ENCODE measurements at regions not wholly inside any gene's neighbourhood (a gene's known extent, or its start where the extent isn't known, plus 50 kb on each side); places are given as distances from the start of the nearest gene placed in this dataset.

DNA sequence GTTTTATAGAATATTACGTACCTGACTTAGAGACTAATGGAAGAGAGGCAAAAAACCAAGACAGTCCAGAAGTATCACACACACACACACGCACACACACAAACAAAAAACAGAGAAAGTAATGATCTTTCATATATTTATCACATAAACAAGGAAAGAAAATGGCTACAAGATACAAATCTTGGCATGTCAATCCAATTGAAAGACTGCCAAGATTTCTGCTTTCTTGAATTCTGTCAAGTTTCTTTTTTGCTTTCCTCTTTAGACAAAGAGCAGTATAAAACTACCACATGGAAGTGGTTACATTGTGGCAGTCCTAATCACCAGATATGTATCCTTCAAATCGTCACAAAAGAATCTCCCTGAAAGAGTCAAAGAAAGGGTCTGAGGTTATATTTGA is 2097.4 kb upstream of the AGA start:
- Histone ChIP-seq H3K9me3 (ENCODE audit: control insufficient read depth in 2 of 2, low read length in 2 of 2) (peaks cover 0 to 4% of the 10 kb centered on the region in 2 experiments), H3K27ac (ENCODE audit: insufficient read depth, low read length, poor library complexity, severe bottlenecking) (no peak overlapping the region), H3K36me3 (ENCODE audit: control insufficient read depth, insufficient read depth, low read length) (no peaks in the 10 kb centered on the region), H3K4me1 (ENCODE audit: control insufficient read depth, insufficient read depth, low read length, poor library complexity, severe bottlenecking) (no peaks in the 10 kb centered on the region), H3K4me3 (ENCODE audit: low read depth, low read length) (no peak overlapping the region), H3K27me3 (ENCODE audit: control insufficient read depth, insufficient read depth, low read length) (no peaks in the 10 kb centered on the region)
- ATAC-seq (ENCODE audit: low read depth in 2 of 2) (no peak), DNase-seq (no peak)
- Mint-ChIP-seq H3K36me3 (no peaks in the 10 kb centered on the region), H3K4me1 (no peaks in the 10 kb centered on the region), H3K4me3 (no peak overlapping the region), H3K27me3 (no peaks in the 10 kb centered on the region), H3K27ac (no peak overlapping the region), H3K9me3 (peaks cover 2 to 20% (median 5%) of the 10 kb centered on the region in 7 donors)

DNA sequence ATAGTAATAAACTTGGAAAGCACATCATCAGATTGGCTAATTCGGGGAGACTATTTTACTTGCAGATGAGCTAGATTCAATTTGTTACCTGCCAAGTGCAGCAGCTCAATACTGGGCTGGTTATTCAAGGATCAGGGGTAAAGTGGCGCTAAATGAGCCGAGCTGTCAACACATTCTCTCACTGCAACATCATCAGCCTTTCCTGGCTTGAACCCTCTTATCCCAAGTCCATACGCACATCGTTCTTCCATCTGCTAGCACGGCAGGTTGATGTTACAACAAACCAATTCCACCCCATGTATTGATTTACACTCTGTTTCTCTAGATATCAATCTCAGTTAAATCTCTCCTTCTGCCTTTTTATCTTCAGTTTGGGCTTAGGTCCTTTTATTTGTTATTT is 2101.5 kb upstream of the AGA start:
- Histone ChIP-seq H3K36me3 (ENCODE audit: control insufficient read depth, insufficient read depth, low read length) (no peaks in the 10 kb centered on the region), H3K4me1 (ENCODE audit: control insufficient read depth, insufficient read depth, low read length, poor library complexity, severe bottlenecking) (no peaks in the 10 kb centered on the region), H3K27me3 (ENCODE audit: control insufficient read depth, insufficient read depth, low read length) (no peaks in the 10 kb centered on the region), H3K27ac (ENCODE audit: insufficient read depth, low read length, poor library complexity, severe bottlenecking) (no peak overlapping the region), H3K4me3 (ENCODE audit: low read depth, low read length) (no peak overlapping the region), H3K9me3 (ENCODE audit: control insufficient read depth in 2 of 2, low read length in 2 of 2) (peaks cover 0 to 4% of the 10 kb centered on the region in 2 experiments)
- H3K9me3 Mint-ChIP-seq, result peaks cover 5 to 28% (median 9%) of the 10 kb centered on the region in 7 donors
- DNase-seq, result no peak
- no peaks in the 10 kb centered on the region for H3K36me3 Mint-ChIP-seq
- no peak overlapping the region for H3K27ac Mint-ChIP-seq
- H3K4me3 Mint-ChIP-seq, result no peak overlapping the region
- H3K4me1 Mint-ChIP-seq, result no peaks in the 10 kb centered on the region
- no peak for ATAC-seq (ENCODE audit: low read depth in 2 of 2)
- H3K27me3 Mint-ChIP-seq, result no peaks in the 10 kb centered on the region

DNA sequence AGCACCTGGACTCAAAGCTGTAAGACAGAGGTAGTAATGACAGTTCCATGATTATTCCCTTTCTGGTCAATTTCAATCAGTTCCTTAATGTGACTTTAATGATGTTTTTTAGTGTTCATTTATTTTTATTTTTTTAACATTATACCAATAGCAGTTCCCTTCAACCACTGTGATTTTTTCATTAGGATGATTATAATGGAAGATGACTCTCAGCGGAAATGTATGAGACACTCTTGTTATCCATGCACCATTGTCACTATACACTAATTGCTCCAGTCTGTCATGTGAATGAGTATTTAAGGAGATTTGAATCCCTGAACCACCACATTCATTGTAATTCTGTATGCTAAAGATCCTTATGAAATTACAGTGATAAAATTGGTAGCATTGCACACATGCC is 2102.3 kb upstream of the AGA start:
- H3K36me3 Mint-ChIP-seq, result no peaks in the 10 kb centered on the region
- no peak overlapping the region for H3K27ac Mint-ChIP-seq
- no peak for ATAC-seq (ENCODE audit: low read depth in 2 of 2)
- no peak overlapping the region for H3K27ac ChIP-seq (ENCODE audit: insufficient read depth, low read length, poor library complexity, severe bottlenecking)
- H3K4me1 ChIP-seq (ENCODE audit: control insufficient read depth, insufficient read depth, low read length, poor library complexity, severe bottlenecking), result no peaks in the 10 kb centered on the region
- H3K9me3 Mint-ChIP-seq, result peaks cover 5 to 26% (median 8%) of the 10 kb centered on the region in 7 donors
- no peak overlapping the region for H3K4me3 ChIP-seq (ENCODE audit: low read depth, low read length)
- H3K27me3 Mint-ChIP-seq, result no peaks in the 10 kb centered on the region
- no peaks in the 10 kb centered on the region for H3K4me1 Mint-ChIP-seq
- no peaks in the 10 kb centered on the region for H3K36me3 ChIP-seq (ENCODE audit: control insufficient read depth, insufficient read depth, low read length)
- H3K9me3 ChIP-seq (ENCODE audit: control insufficient read depth in 2 of 2, low read length in 2 of 2), result peaks cover 0 to 4% of the 10 kb centered on the region in 2 experiments
- H3K4me3 Mint-ChIP-seq, result no peak overlapping the region
- no peak for DNase-seq
- H3K27me3 ChIP-seq (ENCODE audit: control insufficient read depth, insufficient read depth, low read length), result no peaks in the 10 kb centered on the region

DNA sequence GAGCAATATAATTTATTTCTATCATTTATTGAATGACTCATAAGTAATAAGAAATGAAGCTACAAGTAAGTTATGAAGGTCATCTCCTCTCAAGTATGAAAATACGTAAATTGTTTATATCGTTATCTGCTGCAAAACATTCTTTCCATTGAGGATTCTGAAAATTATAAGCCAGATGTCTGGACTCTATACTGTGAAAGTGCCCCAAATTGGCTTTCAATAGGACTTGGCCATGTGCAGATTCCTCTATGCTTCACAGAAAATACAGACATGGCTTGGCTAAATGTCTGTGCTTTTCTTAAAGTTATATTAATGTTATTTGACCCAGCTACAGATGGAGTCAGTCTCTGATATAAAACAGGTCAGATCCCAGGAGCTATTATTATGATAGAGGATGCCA is 2109.9 kb upstream of the AGA start:
- ATAC-seq (ENCODE audit: low read depth in 2 of 2), result no peak
- Mint-ChIP-seq H3K9me3 (peaks cover 0 to 25% (median 6%) of the 10 kb centered on the region in 7 donors), H3K36me3 (no peaks in the 10 kb centered on the region), H3K27me3 (no peaks in the 10 kb centered on the region), H3K4me1 (no peaks in the 10 kb centered on the region), H3K27ac (no peak overlapping the region), H3K4me3 (no peak overlapping the region)
- H3K4me3 ChIP-seq (ENCODE audit: low read depth, low read length), result no peak overlapping the region
- H3K27ac ChIP-seq (ENCODE audit: insufficient read depth, low read length, poor library complexity, severe bottlenecking), result no peak overlapping the region
- no peaks in the 10 kb centered on the region for H3K4me1 ChIP-seq (ENCODE audit: control insufficient read depth, insufficient read depth, low read length, poor library complexity, severe bottlenecking)
- peaks cover 0 to 7% of the 10 kb centered on the region in 2 experiments for H3K9me3 ChIP-seq (ENCODE audit: control insufficient read depth in 2 of 2, low read length in 2 of 2)
- no peaks in the 10 kb centered on the region for H3K36me3 ChIP-seq (ENCODE audit: control insufficient read depth, insufficient read depth, low read length)
- no peaks in the 10 kb centered on the region for H3K27me3 ChIP-seq (ENCODE audit: control insufficient read depth, insufficient read depth, low read length)
- DNase-seq, result no peak

DNA sequence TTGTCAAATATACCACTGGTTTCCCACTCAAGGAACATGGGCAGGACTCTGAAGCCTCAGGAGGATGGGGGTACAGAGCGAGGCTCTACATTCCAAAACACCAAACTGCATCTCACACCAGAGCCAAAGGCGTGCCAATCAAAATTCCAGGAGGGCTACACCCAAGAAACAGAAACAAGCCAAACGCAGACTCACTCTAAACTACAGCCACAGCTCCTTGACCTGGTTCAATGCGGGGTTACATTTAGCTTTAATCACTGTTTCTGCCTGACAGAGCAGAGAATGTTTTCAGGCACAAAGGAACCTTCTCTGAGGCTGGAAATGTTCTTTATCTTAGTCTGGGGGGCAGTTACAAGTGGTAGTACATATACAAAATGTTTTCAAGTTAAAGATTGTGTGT is 2121.5 kb upstream of the AGA start:
- no peak for DNase-seq
- peaks cover 0 to 45% (median 11%) of the 10 kb centered on the region in 7 donors for H3K9me3 Mint-ChIP-seq
- H3K27me3 Mint-ChIP-seq, result no peaks in the 10 kb centered on the region

DNA sequence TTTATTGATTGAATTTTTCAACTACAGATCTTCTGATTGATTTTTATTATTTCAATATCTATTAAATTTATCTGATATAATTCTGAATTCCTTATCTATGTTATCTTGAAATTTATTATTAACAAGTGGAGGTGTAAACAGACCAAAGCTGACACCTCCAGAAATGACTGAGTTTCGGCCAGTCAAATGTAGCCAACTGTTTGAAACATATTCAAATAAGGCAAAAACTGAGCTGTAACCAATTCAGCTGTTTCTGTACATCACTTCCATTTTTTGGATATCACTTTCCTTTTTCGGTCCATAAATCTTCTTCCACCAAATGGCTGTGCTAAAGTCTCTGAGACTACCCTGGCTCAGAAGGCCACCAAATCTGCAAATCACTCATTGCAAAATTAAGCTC is 2127.3 kb upstream of the AGA start:
- peaks cover 0 to 35% (median 14%) of the 10 kb centered on the region in 7 donors for H3K9me3 Mint-ChIP-seq
- no peaks in the 10 kb centered on the region for H3K36me3 Mint-ChIP-seq
- Histone ChIP-seq H3K9me3 (ENCODE audit: control insufficient read depth in 2 of 2, low read length in 2 of 2) (peaks cover 5 to 12% of the 10 kb centered on the region in 2 experiments), H3K27me3 (ENCODE audit: control insufficient read depth, insufficient read depth, low read length) (no peaks in the 10 kb centered on the region), H3K4me1 (ENCODE audit: control insufficient read depth, insufficient read depth, low read length, poor library complexity, severe bottlenecking) (no peaks in the 10 kb centered on the region), H3K4me3 (ENCODE audit: low read depth, low read length) (no peak overlapping the region), H3K27ac (ENCODE audit: insufficient read depth, low read length, poor library complexity, severe bottlenecking) (no peak overlapping the region), H3K36me3 (ENCODE audit: control insufficient read depth, insufficient read depth, low read length) (no peaks in the 10 kb centered on the region)
- no peaks in the 10 kb centered on the region for H3K27me3 Mint-ChIP-seq
- ATAC-seq (ENCODE audit: low read depth in 2 of 2), result no peak
- H3K4me1 Mint-ChIP-seq, result no peaks in the 10 kb centered on the region
- no peak overlapping the region for H3K4me3 Mint-ChIP-seq
- no peak overlapping the region for H3K27ac Mint-ChIP-seq
- DNase-seq, result no peak

More for the DNA sequence above, 2121.5 kb upstream of the AGA start:
- no peak overlapping the region for H3K4me3 Mint-ChIP-seq
- no peaks in the 10 kb centered on the region for H3K36me3 ChIP-seq (ENCODE audit: control insufficient read depth, insufficient read depth, low read length)
- H3K27ac ChIP-seq (ENCODE audit: insufficient read depth, low read length, poor library complexity, severe bottlenecking), result no peak overlapping the region
- no peak overlapping the region for H3K27ac Mint-ChIP-seq
- H3K4me1 Mint-ChIP-seq, result peaks cover 0 to 4% (median 1%) of the 10 kb centered on the region in 4 donors
- H3K9me3 ChIP-seq (ENCODE audit: control insufficient read depth in 2 of 2, low read length in 2 of 2), result peaks cover 5 to 6% of the 10 kb centered on the region in 2 experiments
- no peaks in the 10 kb centered on the region for H3K4me1 ChIP-seq (ENCODE audit: control insufficient read depth, insufficient read depth, low read length, poor library complexity, severe bottlenecking)
- no peaks in the 10 kb centered on the region for H3K36me3 Mint-ChIP-seq
- H3K27me3 ChIP-seq (ENCODE audit: control insufficient read depth, insufficient read depth, low read length), result no peaks in the 10 kb centered on the region
- no peak for ATAC-seq (ENCODE audit: low read depth in 2 of 2)
- no peak overlapping the region for H3K4me3 ChIP-seq (ENCODE audit: low read depth, low read length)

DNA sequence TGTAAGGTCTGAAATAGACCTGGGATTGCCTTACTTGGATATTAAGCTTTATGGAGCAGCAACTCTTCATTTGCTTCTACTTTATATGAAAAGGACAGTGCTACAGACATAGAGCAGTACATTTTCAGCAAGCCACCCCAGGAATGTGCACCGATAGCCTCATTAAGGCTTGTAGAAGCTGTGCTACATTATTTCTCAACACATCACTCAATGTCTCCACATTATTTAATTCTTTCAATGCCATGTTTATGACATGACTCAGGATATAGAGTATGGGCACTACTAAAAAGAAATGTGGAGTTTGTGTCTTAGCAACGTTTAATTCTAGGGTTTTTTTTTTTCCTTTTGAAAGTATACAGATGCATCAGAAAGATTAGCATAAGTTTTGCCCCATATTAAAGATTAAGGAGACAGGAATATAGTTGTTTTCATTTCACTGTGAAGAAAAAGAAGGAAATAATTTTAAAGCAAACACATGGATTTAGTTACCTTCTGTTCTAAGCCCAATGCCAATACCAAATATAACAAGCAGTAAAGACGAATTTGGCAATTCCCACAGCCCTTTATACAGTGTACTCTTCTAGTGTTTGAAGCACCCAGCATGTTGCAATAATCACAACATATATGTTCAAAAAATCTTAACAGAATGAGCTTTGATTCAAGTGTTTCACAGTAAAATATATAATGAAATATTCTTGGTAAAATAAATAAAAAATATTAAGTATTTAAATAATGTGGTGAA is 2140.1 kb upstream of the AGA start:
- Histone ChIP-seq H3K36me3 (ENCODE audit: control insufficient read depth, insufficient read depth, low read length) (no peaks in the 10 kb centered on the region), H3K27me3 (ENCODE audit: control insufficient read depth, insufficient read depth, low read length) (no peaks in the 10 kb centered on the region), H3K9me3 (ENCODE audit: control insufficient read depth in 2 of 2, low read length in 2 of 2) (peaks cover 0 to 6% of the 10 kb centered on the region in 2 experiments), H3K4me1 (ENCODE audit: control insufficient read depth, insufficient read depth, low read length, poor library complexity, severe bottlenecking) (no peaks in the 10 kb centered on the region), H3K27ac (ENCODE audit: insufficient read depth, low read length, poor library complexity, severe bottlenecking) (no peak overlapping the region), H3K4me3 (ENCODE audit: low read depth, low read length) (no peak overlapping the region)
- Mint-ChIP-seq H3K4me1 (no peaks in the 10 kb centered on the region), H3K4me3 (no peak overlapping the region), H3K27me3 (no peaks in the 10 kb centered on the region), H3K9me3 (peaks cover 0 to 11% (median 6%) of the 10 kb centered on the region in 7 donors), H3K36me3 (no peaks in the 10 kb centered on the region), H3K27ac (no peak overlapping the region)
- no peak for ATAC-seq (ENCODE audit: low read depth in 2 of 2)
- no peak for DNase-seq

DNA sequence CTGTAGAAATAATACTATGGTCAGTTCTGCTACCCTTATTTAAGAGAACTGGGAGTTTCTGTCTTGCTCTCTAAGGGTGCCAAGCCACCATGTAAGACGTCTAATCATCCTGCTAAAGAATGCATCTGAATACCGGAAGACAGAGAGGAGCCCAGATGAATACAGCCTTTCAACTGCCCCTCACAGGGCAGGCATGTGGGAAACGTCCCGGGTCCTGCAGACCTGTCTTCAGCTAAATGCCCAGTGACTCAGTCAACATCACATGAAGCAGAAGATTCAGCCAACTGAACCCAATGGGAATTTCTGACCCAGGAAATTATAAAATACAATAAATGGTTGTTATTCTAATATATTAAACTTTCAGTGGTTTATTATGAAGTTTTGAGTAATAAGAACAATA is 2141.0 kb upstream of the AGA start:
- ATAC-seq (ENCODE audit: low read depth in 2 of 2) (no peak), DNase-seq (no peak)
- Histone ChIP-seq H3K9me3 (ENCODE audit: control insufficient read depth in 2 of 2, low read length in 2 of 2) (peaks cover 0 to 6% of the 10 kb centered on the region in 2 experiments), H3K4me3 (ENCODE audit: low read depth, low read length) (no peak overlapping the region), H3K27me3 (ENCODE audit: control insufficient read depth, insufficient read depth, low read length) (no peaks in the 10 kb centered on the region), H3K36me3 (ENCODE audit: control insufficient read depth, insufficient read depth, low read length) (no peaks in the 10 kb centered on the region), H3K27ac (ENCODE audit: insufficient read depth, low read length, poor library complexity, severe bottlenecking) (no peak overlapping the region), H3K4me1 (ENCODE audit: control insufficient read depth, insufficient read depth, low read length, poor library complexity, severe bottlenecking) (no peaks in the 10 kb centered on the region)
- Mint-ChIP-seq H3K27me3 (no peaks in the 10 kb centered on the region), H3K9me3 (peaks cover 1 to 11% (median 6%) of the 10 kb centered on the region in 7 donors), H3K36me3 (no peaks in the 10 kb centered on the region), H3K4me1 (no peaks in the 10 kb centered on the region), H3K4me3 (no peak overlapping the region), H3K27ac (no peak overlapping the region)
